IPS DF 4.7 (cell line): ENCODE measurements at regions not wholly inside any gene's neighbourhood (a gene's known extent, or its start where the extent isn't known, plus 50 kb on each side); places are given as distances from the start of the nearest gene placed in this dataset.

Experiments
- DNase-seq: peaks from one replicate; pipeline ENCODE4 v3.0.0-alpha.2; 2013; ENCODE audit warnings: low spot score; ENCODE audit errors: extremely low read depth

DNA sequence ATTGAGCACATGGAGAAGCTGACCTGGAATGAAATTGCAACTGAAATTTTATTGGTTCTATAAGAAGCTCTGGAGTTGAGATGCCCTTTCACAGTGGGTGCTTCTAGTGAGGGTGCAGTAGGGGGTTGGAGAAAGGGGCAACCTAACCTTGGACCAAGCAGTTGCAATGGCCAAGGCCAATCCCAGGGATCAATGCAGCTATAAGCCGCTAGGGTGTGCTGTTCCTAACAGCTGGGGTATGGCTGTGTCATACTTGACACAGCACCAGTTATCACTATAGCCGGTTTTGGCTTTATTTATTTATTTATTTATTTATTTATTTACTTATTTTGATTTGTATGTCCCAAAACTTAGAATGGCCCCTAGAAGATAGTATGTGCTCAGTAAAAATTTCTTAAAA is 505.9 kb downstream of the FLRT2 start:
- no peak for DNase-seq

DNA sequence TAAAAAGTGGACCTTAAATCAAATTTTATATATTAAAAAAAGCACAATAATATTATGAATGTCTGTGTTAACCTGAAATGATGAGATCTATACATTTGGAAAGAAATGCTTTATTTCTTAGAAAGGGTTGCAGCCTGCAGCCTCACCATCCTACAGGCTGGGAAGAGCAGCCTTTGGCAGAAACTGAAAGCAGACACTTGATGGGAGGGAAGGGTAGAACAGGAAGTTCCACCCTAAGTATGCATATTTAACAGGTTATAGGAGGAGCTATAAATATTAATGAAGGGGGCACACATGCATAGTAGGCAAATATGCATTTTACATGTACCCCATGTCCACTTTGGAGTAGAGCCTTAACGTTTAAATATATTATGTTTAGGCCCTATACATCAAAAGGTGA is 498.0 kb downstream of the FLRT2 start:
- no peak for DNase-seq

DNA sequence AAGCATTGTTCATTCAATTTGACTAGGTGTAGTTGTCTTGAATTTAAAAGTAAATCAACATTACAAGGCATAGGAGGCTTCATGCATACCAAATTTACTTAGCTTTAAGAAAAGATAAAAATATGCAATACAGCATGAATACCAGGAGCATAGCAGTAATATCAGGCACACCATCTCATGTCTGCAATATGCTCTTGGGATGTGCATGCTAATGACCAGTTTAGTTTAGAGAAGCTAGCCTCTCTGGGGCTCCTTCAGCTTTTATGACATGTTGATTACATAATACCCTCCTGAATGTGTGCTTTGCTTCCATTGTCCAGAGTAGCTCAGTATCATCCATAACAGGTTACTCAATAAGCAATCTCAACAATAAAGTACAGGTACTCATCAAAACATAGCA is 497.2 kb downstream of the FLRT2 start:
- DNase-seq, result no peak

DNA sequence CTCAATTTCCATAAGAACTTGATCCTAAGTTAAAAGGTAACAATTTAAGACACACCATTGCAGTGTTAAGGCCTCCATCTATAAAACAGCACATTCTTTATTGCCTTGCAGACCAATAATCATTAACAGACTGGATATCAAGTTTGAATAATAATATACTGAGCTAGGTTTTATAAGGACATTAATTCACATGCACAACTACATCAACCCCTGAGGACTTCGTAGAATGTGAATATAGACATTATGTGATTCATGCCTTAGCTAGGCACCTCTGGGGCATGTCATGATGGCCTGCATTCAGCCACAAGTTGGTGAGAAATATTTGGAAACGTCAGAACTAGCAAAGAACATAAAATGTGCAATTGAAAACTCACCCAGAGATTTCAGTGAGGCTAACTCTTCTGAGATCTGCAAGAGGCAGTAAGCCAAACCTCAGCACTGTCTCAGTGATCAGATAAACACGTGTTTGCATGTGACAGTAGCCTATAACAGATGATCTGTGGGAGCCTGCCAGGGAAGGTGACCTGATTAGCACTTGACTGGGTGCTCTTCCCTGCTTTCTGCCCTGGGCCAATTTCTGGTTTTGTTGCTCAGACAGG is 492.2 kb downstream of the FLRT2 start:
- no peak for DNase-seq

DNA sequence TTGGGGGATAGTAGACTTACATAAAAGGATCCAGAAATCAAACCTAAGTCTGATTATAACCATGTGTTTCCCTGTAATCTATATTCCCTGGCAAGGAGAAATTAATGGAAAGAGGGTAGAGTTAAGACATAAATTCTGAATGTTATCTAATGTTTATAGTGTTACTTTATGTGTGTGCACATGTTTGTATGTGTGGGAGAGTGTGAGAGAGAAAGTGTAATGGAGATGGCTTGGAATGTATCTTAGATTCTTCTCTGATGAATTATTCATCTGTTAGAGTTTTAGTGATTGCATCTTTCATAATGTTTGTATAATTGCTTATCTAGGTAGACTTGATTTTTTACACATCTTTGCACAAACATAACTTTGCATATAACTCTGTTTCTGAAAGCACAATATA is 490.9 kb downstream of the FLRT2 start:
- DNase-seq, result no peak

DNA sequence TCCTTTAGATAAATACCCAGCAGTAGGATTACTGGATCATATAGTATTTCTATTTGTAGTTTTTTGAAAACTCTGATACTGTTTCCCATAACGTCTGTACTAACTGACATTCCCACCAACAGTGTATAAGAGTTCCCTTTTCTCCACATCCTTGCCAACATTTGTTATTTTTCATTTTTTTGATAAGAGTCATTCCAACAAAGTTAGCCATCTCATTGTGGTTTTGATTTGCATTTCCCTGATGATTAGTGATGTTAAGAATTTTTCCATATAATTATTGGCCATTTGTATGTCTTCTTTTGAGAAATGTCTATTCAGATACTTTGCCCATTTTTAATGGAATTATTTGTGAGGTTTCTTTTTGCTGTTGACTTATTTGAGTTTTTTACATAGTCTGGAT is 486.0 kb downstream of the FLRT2 start:
- no peak for DNase-seq

DNA sequence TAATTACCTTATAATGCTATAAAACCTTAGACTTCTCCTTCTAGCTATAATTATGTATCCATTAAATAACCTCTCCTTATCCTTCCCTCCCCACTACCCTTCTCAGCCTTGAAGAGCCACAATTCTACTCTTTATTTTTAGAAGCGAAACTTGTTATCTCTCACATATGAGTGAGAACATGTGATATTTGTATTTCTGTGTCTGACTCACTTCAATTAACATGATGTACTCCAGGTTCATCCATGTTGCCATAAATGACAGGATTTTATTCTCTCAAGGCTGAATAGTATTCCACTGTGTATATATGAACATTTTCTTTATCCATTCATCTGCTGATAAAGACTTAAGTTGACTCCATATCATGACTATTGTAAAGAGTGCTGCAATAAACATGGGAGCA is 485.6 kb downstream of the FLRT2 start:
- DNase-seq, result no peak

DNA sequence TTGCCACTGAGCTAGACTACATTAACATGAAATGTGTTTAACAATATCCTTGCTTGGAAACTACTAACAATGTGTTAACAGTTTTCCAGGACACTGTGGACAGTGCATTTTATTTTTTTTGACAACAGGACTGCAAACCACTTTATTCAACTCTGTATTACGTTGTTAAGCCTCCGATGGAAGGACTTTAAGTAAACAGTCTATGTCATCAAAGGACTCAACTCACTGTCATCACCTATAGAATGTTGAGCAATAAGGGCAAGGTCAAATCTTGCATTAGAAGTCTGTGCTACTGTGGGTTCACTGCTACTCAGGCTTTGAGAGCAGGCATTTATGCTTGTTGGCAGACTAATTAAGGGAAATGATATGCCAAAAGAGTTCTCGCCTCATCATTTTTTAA is 483.7 kb downstream of the FLRT2 start:
- no peak for DNase-seq

DNA sequence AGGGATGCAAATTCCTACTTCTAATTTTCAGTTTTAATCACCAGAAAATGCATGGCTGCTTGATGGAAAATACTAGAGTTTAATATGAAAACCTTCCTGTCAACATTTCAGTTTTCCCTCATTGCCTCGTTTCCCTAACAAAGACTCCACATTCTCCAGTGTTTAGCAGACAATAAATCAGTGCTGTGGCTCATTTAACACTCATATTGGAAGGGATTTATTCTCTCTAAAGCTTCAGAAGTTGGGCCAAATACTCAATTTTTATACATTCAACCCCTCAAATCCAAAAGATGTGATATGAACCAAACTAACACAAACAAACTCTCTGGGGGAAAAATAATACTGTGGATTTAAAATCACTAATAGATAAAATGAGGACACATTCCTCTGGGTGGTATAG is 482.5 kb downstream of the FLRT2 start:
- no peak for DNase-seq

DNA sequence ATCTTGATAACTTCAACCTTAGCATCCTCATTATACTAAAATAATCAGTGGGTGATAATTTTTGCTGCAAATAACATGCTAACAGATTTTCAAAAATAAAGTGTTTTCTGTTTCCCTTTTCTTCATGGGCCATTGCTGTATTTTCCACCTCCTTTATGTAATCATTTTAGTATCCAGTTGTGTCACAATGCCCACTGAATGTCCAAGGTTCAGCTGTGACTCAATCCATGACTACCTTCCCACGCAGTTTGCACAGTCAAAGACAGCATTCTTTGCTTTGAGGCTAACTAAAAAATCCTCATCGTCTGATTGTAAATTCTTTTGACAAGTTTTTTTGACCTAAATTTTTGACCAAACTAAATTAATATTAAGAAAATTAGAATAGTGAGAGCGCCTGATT is 474.1 kb downstream of the FLRT2 start:
- no peak for DNase-seq

DNA sequence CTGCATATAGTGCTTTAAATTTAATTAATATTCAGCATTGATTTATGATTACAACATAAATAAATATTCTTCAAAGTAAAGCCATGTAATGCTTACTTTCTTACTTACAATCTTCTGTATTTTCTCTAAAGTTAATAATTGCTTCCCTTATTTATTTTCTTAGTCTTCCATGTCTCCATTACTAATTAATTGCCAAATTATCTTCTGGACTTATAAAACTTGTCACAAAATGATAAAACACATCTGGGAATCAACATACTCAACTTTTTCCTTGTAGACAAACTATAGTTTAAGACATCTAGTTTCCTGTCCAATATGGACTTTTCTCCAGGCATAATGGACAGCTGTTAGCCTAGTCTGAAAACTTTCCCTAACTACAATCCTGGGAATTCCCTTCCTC is 466.6 kb downstream of the FLRT2 start:
- DNase-seq, result no peak

DNA sequence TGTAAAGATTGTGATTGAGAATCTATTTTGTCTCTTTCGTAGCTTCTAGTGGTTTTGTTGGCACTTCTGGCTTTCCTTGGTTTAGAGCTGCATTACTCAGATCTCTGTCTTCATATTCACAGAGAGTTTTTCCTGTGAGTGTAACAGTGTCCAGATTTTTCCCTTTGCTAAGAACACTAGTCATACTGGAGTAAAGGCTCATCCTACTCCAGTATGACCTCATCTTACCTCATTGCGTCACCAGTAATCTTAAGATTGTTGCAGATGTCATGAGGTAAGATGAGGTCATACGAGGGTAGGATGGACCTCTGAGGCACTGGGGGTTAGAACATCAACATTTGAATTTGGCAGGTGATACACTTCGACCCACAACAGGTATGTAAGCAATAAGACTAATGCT is 461.2 kb downstream of the FLRT2 start:
- DNase-seq, result no peak

DNA sequence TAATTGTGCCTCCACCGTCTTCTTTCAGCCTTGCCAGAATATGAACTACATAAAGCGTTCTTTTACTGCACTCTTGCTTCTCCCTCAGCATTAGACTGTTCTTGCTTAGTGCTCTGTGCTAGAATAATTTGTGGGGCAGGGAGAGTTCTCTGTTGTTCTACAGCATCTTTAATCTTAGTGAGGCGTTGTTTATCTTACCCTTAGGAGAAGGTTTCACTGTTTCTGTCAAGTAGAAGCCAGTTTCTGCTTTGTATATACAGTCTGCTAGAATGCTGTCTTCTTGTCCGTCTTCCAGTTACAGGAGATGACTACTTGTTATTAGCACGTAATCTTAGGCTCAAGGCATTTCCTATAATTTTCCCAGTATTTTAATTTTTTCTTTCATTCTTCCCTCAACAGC is 458.0 kb downstream of the FLRT2 start:
- DNase-seq, result no peak

DNA sequence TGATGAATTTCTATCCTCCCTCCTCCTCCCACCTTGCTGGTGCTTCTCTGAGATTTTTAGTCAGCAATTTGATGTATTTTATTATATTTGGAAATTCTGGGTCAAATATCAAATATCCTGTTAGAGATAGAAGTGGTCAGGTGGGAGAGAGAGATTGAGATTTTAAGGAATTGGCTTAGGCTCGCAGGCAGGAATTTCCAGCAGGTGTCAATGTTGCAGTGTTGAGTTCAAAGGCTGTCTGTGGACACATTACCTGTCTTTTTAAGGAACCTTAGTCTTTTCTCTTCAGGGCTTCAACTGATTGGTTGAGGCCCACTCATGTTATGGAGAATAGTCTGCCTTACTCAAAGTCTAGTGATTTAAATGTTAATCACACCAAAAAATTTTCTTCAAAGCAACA is 457.3 kb downstream of the FLRT2 start:
- DNase-seq, result no peak

DNA sequence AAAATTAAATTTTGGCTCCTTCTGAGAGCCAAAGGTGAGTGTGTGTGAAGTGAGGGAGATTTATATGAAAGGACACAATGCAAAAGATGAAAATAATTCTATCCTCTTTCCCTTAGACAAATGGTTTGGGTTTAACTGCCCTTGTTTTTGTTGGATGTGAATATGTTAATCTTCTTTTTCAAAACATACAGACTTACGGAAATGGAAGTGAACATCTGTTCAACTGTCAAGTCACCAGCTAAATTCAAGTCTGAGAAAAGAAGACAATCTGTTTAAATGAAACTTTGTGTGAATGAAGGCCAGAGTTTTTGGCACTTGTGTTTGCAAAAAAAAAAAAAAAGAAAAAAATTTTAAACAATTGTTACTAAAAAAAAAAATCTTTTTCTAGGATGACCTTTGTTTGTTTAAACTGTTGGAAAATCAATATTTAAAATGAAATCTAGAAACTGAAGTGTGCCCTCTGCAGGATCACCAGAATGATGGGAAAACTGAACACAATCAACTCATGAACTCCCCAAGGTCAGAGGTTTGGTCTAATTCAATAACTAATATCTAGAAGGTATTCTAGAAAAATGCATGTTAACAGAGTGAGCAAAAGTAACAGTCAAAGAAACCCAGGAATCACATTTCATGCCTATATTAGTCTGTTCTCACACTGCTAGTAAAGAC is 448.8 kb downstream of the FLRT2 start:
- DNase-seq, result no peak

DNA sequence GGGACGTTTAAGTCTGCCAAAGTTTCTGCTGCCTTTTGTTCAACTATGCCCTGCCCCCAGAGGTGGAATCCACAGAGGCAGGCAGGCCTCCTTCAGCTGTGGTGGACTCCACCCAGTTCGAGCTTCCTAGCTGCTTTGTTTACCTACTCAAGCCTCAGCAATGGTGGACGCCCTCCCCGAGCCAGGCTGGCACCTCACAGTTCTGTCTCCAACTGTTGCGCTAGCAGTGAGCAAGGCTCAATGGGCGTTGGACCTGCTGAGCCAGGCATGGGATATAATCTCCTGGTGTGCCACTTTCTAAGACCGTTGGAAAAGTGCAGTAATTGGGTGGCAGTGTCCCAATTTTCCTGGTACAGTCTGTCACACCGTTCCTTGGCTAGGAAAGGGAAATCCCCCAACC is 444.7 kb downstream of the FLRT2 start:
- no peak for DNase-seq

DNA sequence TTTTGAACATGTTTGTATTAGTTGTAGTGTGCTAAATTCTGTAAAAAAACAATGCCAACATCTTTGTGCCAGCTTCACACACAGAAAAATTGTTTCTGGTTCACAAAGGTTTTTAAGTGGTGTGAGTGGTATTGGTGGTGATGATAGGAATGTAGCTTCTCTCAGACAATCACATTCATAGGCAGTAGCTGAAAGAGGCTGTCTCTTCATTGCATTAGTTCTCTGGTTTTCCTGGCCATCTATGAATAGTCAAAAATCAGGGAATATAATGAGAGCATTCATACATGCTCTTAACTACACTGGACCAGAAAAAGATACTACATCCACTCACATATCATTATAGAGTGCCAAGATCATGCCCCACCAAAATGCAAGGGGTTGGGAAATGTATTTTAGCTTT is 433.5 kb downstream of the FLRT2 start:
- DNase-seq, result no peak

DNA sequence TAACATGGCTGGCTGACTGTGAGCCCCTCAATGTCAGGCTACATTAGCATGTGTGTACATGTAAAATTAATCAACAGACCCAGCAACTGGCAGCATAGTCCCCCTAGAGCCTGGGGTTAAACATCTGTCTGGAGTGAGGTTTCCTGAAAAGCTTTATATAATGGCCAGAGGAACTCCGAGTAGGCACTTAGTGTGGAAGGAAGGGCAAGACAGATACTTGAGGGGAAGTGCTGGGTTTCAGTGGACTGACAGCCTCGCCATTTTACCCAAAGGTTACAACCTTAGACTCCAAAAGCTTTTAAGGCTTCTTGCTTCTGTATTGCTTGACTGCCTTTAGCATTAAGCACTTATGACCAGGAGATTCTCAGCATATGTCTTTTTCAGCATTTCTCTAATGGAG is 430.8 kb downstream of the FLRT2 start:
- DNase-seq, result no peak

DNA sequence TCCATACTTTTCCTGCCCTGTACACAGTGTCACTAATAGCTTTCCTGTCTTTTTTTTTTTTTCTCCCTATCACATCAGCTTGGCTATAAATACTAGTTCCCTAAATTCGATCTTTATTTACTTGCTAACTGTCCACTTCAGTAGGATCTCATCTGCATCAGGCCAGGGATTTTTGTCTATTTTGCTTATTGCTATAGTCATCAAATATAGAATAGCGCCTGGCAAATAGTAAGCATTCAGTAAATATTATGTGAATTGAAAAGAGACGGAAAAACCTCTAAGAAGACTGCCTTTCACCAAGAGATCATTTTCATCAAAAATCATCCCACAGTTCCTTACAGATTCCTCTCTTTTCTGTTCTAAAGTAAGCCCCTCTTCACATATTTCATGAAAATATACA is 429.1 kb downstream of the FLRT2 start:
- DNase-seq, result no peak

DNA sequence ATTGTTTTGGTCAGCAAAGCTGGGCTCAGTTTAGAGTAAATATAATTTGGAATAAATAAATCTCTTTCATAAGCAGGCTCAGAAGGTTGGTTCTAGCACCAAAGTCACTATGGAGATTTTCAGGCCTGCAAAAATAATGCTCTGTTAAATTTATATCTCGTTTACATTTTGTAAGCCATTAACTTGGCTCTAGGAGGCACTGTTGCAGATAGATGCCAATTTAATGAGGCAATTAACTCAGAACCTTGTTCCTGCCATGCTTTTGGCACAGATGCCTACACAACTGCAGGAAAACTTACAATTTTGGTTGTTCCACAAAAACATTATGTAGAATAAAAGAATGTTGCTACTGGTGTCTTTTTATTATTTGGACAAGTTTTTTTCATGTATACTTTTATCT is 428.1 kb downstream of the FLRT2 start:
- no peak for DNase-seq

DNA sequence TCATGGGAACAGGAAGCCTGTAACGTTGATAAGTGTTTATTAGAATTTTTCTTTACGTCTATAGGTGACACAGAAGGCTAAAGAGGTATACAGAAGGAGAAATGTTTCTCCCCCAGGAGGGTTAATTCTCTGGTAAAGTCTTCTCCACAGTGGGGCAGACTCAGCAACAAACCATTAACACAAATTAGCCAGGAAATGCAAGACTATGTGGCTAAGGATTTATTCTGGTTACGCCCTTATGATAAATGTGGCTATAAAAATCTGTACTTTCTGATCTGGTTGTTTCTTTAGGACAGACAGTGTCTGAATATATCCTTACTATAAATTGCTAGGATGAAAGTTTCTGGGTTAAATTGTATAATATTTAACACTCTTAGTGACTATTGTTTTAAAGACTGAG is 423.3 kb downstream of the FLRT2 start:
- no peak for DNase-seq

DNA sequence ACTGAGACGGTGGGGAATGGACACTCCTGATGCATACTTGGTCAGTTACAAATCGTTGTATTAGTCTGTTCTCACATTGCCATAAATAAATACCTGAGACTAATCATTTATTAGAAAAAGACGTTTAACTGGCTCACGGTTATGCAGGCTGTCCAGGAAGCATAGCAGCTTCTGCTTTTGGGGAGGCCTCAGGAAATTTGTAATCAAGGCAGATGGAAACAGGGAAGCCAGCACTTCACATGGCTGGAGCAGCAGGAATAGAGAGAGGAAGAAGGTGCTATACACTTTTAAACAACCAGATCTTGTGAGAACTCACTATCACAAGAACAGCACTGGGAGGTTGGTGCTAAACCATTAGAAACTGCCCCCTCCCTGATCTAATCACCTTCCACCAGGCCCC is 418.2 kb downstream of the FLRT2 start:
- no peak for DNase-seq

DNA sequence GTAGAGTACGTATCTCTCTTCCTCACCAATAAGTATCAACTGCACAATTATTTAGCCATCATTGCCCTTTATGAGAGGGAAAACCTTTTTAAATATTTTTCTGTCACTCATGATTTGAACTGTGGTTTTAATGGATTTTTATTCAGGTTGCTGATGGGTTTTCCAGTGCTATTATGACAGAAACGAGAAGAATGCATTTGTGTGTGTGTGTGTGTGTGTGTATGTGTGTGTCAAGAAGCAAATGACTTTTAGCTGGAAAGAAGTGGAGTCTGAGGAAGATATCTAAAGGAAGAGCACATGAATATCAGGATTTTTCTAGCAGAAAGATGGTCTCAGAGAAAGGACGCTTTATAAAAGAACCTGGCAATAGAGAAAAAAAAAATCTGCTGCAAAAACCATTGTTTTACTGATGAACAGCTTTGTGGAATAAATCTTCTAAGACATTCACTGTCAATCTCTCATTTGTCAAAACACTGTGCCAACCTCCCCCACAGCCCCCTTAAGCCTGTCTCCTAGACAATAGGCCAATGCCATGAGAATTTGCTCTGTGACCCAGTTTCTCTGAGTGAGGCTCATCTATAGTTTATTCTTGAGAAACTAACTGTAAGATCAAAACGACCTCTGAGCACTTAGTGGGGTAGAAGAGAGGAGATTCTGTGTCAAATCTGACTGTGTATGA is 417.7 kb downstream of the FLRT2 start:
- DNase-seq, result no peak
